ENCODE measurements at regions not wholly inside any gene's neighbourhood (a gene's known extent, or its start where the extent isn't known, plus 50 kb on each side); places are given as distances from the start of the nearest gene placed in this dataset.

DNA sequence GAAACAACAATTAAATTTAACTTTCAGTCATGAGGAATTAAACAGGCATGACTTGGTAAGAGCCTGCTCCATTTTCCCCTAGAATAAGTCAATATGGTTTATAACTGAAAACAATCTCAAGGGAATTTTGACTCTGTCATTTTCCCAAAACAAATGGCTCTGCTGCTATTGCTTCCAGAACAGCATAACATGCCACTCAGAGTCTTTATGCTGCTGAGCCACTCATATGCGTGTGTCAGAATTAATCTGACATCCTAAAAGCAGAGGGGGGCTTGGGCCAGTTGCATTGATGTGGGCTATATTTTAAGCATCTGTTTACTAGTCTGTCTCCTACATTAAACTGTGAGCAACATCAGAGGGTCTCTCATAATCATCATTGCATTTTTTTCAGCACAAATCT is 111.1 kb upstream of the ABI3BP start:
- no peak overlapping the region for H3K27ac ChIP-seq
- TF ChIP-seq, protein P1, sequence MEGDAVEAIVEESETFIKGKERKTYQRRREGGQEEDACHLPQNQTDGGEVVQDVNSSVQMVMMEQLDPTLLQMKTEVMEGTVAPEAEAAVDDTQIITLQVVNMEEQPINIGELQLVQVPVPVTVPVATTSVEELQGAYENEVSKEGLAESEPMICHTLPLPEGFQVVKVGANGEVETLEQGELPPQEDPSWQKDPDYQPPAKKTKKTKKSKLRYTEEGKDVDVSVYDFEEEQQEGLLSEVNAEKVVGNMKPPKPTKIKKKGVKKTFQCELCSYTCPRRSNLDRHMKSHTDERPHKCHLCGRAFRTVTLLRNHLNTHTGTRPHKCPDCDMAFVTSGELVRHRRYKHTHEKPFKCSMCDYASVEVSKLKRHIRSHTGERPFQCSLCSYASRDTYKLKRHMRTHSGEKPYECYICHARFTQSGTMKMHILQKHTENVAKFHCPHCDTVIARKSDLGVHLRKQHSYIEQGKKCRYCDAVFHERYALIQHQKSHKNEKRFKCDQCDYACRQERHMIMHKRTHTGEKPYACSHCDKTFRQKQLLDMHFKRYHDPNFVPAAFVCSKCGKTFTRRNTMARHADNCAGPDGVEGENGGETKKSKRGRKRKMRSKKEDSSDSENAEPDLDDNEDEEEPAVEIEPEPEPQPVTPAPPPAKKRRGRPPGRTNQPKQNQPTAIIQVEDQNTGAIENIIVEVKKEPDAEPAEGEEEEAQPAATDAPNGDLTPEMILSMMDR (conservative IDR thresholded peaks at IDR 0.05), result no peak

DNA sequence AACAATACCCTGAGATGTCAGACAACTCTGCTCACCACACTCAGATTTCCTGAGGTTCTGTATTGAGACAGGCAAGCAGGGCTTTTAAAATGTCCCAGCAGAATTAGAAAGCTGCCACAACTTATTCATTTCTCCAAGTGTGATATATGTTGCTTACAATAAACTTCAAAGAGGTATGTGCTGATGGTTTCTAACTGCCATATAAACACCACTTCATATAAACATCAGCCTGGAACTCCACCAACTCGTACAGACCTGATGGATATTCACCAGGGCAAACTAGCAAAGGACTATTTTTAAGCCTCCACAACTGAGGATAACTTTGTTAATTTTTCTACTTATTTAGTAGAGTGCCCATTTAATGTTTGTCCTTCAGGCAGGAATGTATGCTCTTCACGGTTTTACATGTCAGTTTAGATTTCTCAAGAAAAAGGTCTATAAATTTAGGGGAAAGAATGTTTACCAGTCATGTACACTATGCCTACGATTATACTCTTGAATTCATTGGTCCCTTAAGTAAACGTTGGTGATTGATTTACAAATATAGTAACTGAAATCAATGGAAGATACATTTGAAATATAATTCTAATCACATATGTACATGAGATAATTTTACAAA is 109.6 kb upstream of the ABI3BP start:
- TF ChIP-seq, protein P1 (conservative IDR thresholded peaks at IDR 0.05), result no peak

DNA sequence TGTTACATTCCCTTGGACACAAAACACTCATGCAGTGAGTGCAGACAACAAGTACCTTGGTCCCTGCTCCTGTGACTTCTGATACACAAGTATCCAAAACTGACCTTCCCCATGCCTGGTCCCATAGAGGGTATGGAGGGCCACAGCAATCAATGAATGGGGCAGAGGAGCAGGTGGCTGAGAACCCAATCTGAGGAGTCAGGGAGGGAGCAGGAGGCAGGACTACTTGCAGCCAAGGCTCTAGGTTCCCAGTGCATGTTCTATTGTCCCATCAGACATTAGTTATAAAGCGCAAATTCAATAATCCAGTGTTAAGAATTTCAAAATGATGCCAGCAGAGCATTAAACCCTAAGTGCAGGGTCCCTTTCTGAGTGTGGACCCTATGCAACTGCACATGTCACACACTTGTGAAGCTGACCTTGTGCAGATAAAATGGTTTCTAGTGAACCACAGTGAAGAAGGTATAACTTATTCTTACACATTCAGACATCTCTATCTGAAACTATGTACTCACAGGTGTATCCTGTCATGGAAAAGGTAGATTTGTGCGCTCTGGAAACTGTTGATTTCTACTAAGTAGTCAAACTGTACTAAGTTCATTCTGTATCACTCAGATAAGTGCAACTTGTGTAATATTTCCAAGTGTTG is 107.3 kb upstream of the ABI3BP start:
- H3K27ac ChIP-seq, result no peak overlapping the region
- TF ChIP-seq, protein P1 (conservative IDR thresholded peaks at IDR 0.05), result no peak

More for the DNA sequence above, 109.6 kb upstream of the ABI3BP start:
- H3K27ac ChIP-seq, result no peak overlapping the region

DNA sequence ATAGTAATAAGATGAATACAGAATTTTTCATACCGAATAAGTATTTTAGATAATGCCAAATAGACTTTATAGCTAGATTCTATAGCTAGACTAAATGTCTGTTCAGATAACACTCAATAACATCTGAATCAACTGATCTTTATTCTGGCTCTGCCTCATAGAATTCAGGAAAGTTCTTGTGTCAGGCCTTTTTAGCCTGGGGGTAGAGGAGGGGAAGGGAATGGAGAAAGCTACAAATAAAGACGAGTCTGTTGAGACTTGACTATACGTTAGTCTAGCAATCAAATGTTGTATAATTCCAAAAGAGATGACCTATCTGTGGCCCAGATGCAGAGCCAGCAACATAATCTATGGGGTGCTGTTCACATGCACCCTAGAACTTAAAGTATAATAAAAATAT is 106.6 kb upstream of the ABI3BP start:
- TF ChIP-seq, protein P1 (conservative IDR thresholded peaks at IDR 0.05), result no peak
- H3K27ac ChIP-seq, result no peak overlapping the region

DNA sequence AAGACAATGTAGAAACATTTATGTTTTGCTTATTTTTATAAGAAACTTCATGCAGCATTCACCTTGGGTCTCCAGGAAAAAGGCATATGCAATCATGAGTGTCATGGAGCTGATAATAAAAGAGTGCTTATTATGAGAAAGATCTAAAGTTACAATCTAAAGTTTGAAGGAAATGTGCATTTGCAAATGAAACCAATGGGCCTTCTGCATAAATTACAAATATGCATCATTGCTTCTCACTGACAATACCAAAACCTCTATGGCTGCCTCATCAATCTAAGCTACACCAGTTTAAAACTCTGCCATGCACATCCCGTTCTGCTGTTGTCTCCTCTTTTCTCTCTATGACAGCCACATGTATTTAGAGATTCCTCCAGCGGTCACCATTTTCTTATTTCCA is 103.2 kb upstream of the ABI3BP start:
- TF ChIP-seq, protein P1 (conservative IDR thresholded peaks at IDR 0.05), result no peak
- no peak overlapping the region for H3K27ac ChIP-seq

DNA sequence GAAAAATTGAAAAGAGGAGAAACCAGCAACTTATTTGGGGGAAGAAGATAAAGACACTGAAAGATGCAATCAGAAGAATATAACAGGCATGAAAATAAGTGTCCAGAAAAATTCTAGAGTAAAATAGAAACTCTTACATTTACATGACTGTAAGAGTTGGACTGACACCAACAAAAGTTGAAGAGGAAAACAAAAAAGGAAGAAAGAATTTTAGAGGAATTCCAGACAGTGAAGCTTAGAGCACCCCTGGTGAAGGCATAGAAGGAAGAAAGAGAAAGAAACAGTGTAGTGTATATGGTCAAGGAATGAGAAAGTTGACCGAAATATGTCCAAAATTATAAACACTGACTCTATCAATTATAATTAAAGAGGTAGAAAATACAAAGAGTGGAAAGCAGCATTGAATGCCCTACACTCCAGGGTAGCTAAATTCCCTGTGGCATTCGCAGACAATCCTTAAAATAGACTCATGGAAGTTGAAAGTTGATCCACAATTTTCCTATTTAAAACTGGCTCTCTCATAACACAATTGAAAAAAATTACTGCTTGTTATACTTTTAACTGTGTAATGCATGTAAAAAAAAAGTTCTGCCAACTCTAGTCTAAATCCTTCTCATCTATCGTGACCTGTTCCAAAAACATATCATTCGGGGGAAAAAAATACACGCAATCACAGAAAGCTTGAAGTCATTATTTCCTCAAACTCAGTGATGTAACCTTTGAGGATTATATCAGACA is 102.6 kb upstream of the ABI3BP start:
- TF ChIP-seq, protein P1 (conservative IDR thresholded peaks at IDR 0.05), result no peak

DNA sequence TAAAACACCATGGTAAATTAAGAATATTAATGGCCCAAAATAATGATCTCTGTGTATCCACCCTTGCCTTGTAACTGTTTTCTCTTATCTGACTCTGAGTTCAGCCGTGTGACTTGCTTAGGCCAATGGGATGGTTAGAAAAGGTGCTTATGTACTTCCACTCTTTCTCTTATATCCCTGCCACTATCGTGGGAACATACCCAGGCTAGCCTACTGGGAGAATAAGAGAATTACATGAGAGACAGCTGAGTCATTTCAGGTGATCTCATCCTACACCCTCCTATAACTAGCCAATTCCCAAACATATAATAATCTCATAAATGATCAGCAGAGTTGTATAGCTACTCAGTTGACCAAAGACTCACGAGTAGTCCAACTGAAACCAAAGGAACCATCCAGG is 98.3 kb upstream of the ABI3BP start:
- no peak overlapping the region for H3K27ac ChIP-seq

More for the DNA sequence above, 102.6 kb upstream of the ABI3BP start:
- no peak overlapping the region for H3K27ac ChIP-seq

More for the DNA sequence above, 98.3 kb upstream of the ABI3BP start:
- TF ChIP-seq, protein P1 (conservative IDR thresholded peaks at IDR 0.05), result no peak

All from VCaP (cell line).